Mesodermal cell (in vitro differentiated cells): ENCODE measurements at regions not wholly inside any gene's neighbourhood (a gene's known extent, or its start where the extent isn't known, plus 50 kb on each side); places are given as distances from the start of the nearest gene placed in this dataset.

Source experiments
- H3K27ac ChIP-seq: 2 replicates; pipeline ENCODE4 v1.7.0; 2013; ENCODE audit warnings: mild to moderate bottlenecking, low read depth, low read length, moderate library complexity; ENCODE audit not compliant: severe bottlenecking
- H3K36me3 ChIP-seq: 2 replicates; pipeline ENCODE4 v1.7.1; 2013; ENCODE audit warnings: mild to moderate bottlenecking, low read length, moderate library complexity; ENCODE audit not compliant: control insufficient read depth, insufficient read depth
- H3K4me1 ChIP-seq: one replicate; pipeline ENCODE4 v1.7.1; 2013; ENCODE audit warnings: mild to moderate bottlenecking, low read length; ENCODE audit not compliant: insufficient read depth, control insufficient read depth, poor library complexity, severe bottlenecking
- H3K4me3 ChIP-seq: 2 replicates; pipeline ENCODE4 v1.7.0; 2013; ENCODE audit warnings: low read length, control low read depth, mild to moderate bottlenecking; ENCODE audit not compliant: insufficient read depth, poor library complexity, severe bottlenecking; ENCODE audit errors: extremely low read depth
- H3K9me3 ChIP-seq: 2 replicates; pipeline ENCODE4 v1.7.1; 2013; ENCODE audit warnings: mild to moderate bottlenecking, low read length, moderate library complexity; ENCODE audit not compliant: control insufficient read depth
- WGBS, 2 experiments: methylation state at CpG; one replicate each; pipeline ENCODE4 v1.1.5; 2013; ENCODE audit warnings: missing lambda C conversion rate in 2 of 2; ENCODE audit not compliant: insufficient coverage in 2 of 2; 5-methylcytosine and 5-hydroxymethylcytosine counted together

- Histone ChIP-seq H3K4me1 (no peaks in the 10 kb centered on the region), H3K27ac (no peak overlapping the region), H3K36me3 (no peaks in the 10 kb centered on the region), H3K4me3 (no peak overlapping the region), H3K9me3 (peaks cover 5% of the 10 kb centered on the region)
- 80 to 92% methylated on average over 2 of the region's 2 CpGs for WGBS, 2 experiments
Observed at GRCh38 chr4:52250154-52250553, 199.1 kb downstream of the SPATA18 start.

- Histone ChIP-seq H3K36me3 (no peaks in the 10 kb centered on the region), H3K4me1 (no peaks in the 10 kb centered on the region), H3K27ac (no peak overlapping the region), H3K9me3 (peaks cover 5% of the 10 kb centered on the region), H3K4me3 (no peak overlapping the region)
- 75 to 78% methylated on average over 1 to 2 of the region's 2 CpGs for WGBS, 2 experiments
Observed at GRCh38 chr4:52251864-52252263, 200.8 kb downstream of the SPATA18 start.

- Histone ChIP-seq H3K36me3 (no peaks in the 10 kb centered on the region), H3K4me1 (no peaks in the 10 kb centered on the region), H3K27ac (no peak overlapping the region), H3K4me3 (no peak overlapping the region), H3K9me3 (peaks cover 5% of the 10 kb centered on the region)
- WGBS, 2 experiments: 63 to 90% methylated on average over 2 to 3 of the region's 5 CpGs
Observed at GRCh38 chr4:52253025-52253424, 201.9 kb downstream of the SPATA18 start.

- H3K9me3 ChIP-seq: peaks cover 5% of the 10 kb centered on the region
- H3K4me1 ChIP-seq: no peaks in the 10 kb centered on the region
- WGBS, 2 experiments: 100% methylated on average over 1 of the region's 2 CpGs; no CpG with 5 or more reads in 1 of the 2 experiments
- no peak overlapping the region for H3K4me3 ChIP-seq
- H3K27ac ChIP-seq: no peak overlapping the region
- no peaks in the 10 kb centered on the region for H3K36me3 ChIP-seq
Observed at GRCh38 chr4:52256522-52256921, 205.4 kb downstream of the SPATA18 start.

GRCh38 chr4:52259978-52260377 is 208.9 kb downstream of the SPATA18 start:
- Histone ChIP-seq H3K9me3 (no peaks in the 10 kb centered on the region), H3K4me3 (no peak overlapping the region), H3K4me1 (no peaks in the 10 kb centered on the region), H3K27ac (no peak overlapping the region), H3K36me3 (no peaks in the 10 kb centered on the region)
- WGBS, 2 experiments: 76 to 86% methylated on average over 3 of the region's 3 CpGs

GRCh38 chr4:52260514-52261210 is 209.6 kb downstream of the SPATA18 start:
- Histone ChIP-seq H3K27ac (no peak overlapping the region), H3K4me3 (no peak overlapping the region), H3K9me3 (no peaks in the 10 kb centered on the region), H3K4me1 (no peaks in the 10 kb centered on the region), H3K36me3 (no peaks in the 10 kb centered on the region)
- WGBS, 2 experiments: 70 to 78% methylated on average over 6 of the region's 6 CpGs

GRCh38 chr4:52263607-52264006 is 212.5 kb downstream of the SPATA18 start:
- no peaks in the 10 kb centered on the region for H3K4me1 ChIP-seq

GRCh38 chr4:52265781-52266525 is 214.8 kb downstream of the SPATA18 start:
- 91 to 92% methylated on average over 4 to 6 of the region's 6 CpGs for WGBS, 2 experiments

More at GRCh38 chr4:52263607-52264006, 212.5 kb downstream of the SPATA18 start:
- Histone ChIP-seq H3K36me3 (no peaks in the 10 kb centered on the region), H3K9me3 (no peaks in the 10 kb centered on the region), H3K4me3 (no peak overlapping the region), H3K27ac (no peak overlapping the region)

GRCh38 chr4:52266537-52267137 is 215.5 kb downstream of the SPATA18 start:
- no peak overlapping the region for H3K27ac ChIP-seq
- H3K36me3 ChIP-seq: no peaks in the 10 kb centered on the region
- H3K9me3 ChIP-seq: no peaks in the 10 kb centered on the region

More at GRCh38 chr4:52265781-52266525, 214.8 kb downstream of the SPATA18 start:
- Histone ChIP-seq H3K27ac (no peak overlapping the region), H3K4me1 (no peaks in the 10 kb centered on the region), H3K4me3 (no peak overlapping the region), H3K9me3 (no peaks in the 10 kb centered on the region), H3K36me3 (no peaks in the 10 kb centered on the region)

GRCh38 chr4:52269761-52270160 is 218.7 kb downstream of the SPATA18 start:
- Histone ChIP-seq H3K4me3 (no peak overlapping the region), H3K9me3 (no peaks in the 10 kb centered on the region), H3K4me1 (no peaks in the 10 kb centered on the region), H3K36me3 (no peaks in the 10 kb centered on the region), H3K27ac (no peak overlapping the region)

More at GRCh38 chr4:52266537-52267137, 215.5 kb downstream of the SPATA18 start:
- H3K4me1 ChIP-seq: no peaks in the 10 kb centered on the region
- no peak overlapping the region for H3K4me3 ChIP-seq

- H3K27ac ChIP-seq: no peak overlapping the region
- no peaks in the 10 kb centered on the region for H3K9me3 ChIP-seq
- no peaks in the 10 kb centered on the region for H3K36me3 ChIP-seq
- H3K4me1 ChIP-seq: no peaks in the 10 kb centered on the region
- H3K4me3 ChIP-seq: no peak overlapping the region
Observed at GRCh38 chr4:52273885-52274284, 222.8 kb downstream of the SPATA18 start.
